Trophoblast cell (in vitro differentiated cells and primary cell): ENCODE measurements at regions not wholly inside any gene's neighbourhood (a gene's known extent, or its start where the extent isn't known, plus 50 kb on each side); places are given as distances from the start of the nearest gene placed in this dataset.

Experiments
- DNase-seq, 2 donors: peaks; one replicate each; pipeline ENCODE4 v3.0.0-alpha.2; 2016
- H2AFZ ChIP-seq: 2 replicates; pipeline ENCODE4 v1.6.1; 2013; ENCODE audit warnings: low read length, moderate library complexity, mild to moderate bottlenecking; ENCODE audit not compliant: insufficient read depth, poor library complexity
- H2AK5ac ChIP-seq: 2 replicates; pipeline ENCODE4 v1.6.1; 2013; ENCODE audit warnings: mild to moderate bottlenecking, low read length
- H2BK120ac ChIP-seq: 2 replicates; pipeline ENCODE4 v1.6.1; 2013; ENCODE audit warnings: low read length, mild to moderate bottlenecking, moderate library complexity; ENCODE audit not compliant: insufficient read depth, poor library complexity
- H2BK12ac ChIP-seq: 2 replicates; pipeline ENCODE4 v1.6.1; 2013; ENCODE audit warnings: mild to moderate bottlenecking, low read length, moderate library complexity
- H2BK5ac ChIP-seq: 2 replicates; pipeline ENCODE4 v1.6.1; 2013; ENCODE audit warnings: low read length, low read depth, moderate library complexity, mild to moderate bottlenecking; ENCODE audit not compliant: poor library complexity
- H3K14ac ChIP-seq: 2 replicates; pipeline ENCODE4 v1.6.1; 2013; ENCODE audit warnings: mild to moderate bottlenecking, low read length
- H3K18ac ChIP-seq: 2 replicates; pipeline ENCODE4 v1.6.1; 2013; ENCODE audit warnings: mild to moderate bottlenecking, low read length
- H3K23ac ChIP-seq: 2 replicates; pipeline ENCODE4 v1.6.1; 2013; ENCODE audit warnings: low read length
- H3K27ac ChIP-seq: 2 replicates; pipeline ENCODE4 v1.5.1; 2013; ENCODE audit warnings: low read depth, mild to moderate bottlenecking, inconsistent platforms, low read length, moderate library complexity
- H3K27me3 ChIP-seq: 2 replicates; pipeline ENCODE4 v1.6.1; 2013; ENCODE audit warnings: inconsistent platforms, mild to moderate bottlenecking, low read length, moderate library complexity; ENCODE audit not compliant: insufficient read depth
- H3K36me3 ChIP-seq, 2 experiments: 1 replicate in 1 of 2; 2 replicates in 1 of 2; pipeline ENCODE4 v1.6.1; 2013; ENCODE audit warnings: low read length in 2 of 2, mild to moderate bottlenecking in 2 of 2, moderate library complexity in 1 of 2; ENCODE audit not compliant: insufficient read depth in 2 of 2, control insufficient read depth in 1 of 2
- H3K4ac ChIP-seq: 2 replicates; pipeline ENCODE4 v1.6.1; 2013; ENCODE audit warnings: low read depth, mild to moderate bottlenecking, low read length, moderate library complexity
- H3K4me1 ChIP-seq, 2 experiments: 1 replicate in 1 of 2; 2 replicates in 1 of 2; pipeline ENCODE4 v1.6.1; 2013; ENCODE audit warnings: low read length in 2 of 2, mild to moderate bottlenecking in 2 of 2, moderate library complexity in 1 of 2; ENCODE audit not compliant: insufficient read depth in 2 of 2, control insufficient read depth in 1 of 2
- H3K4me2 ChIP-seq: 2 replicates; pipeline ENCODE4 v1.6.1; 2013; ENCODE audit warnings: inconsistent platforms, mild to moderate bottlenecking, low read length, moderate library complexity
- H3K4me3 ChIP-seq: 2 replicates; pipeline ENCODE4 v1.5.1; 2013; ENCODE audit warnings: mild to moderate bottlenecking, low read depth, low read length, inconsistent platforms
- H3K79me1 ChIP-seq: one replicate; pipeline ENCODE4 v1.6.1; 2013; ENCODE audit warnings: low read length
- H3K79me2 ChIP-seq: 2 replicates; pipeline ENCODE4 v1.6.1; 2013; ENCODE audit warnings: low read length, mild to moderate bottlenecking; ENCODE audit not compliant: control insufficient read depth, insufficient read depth, poor library complexity
- H3K9ac ChIP-seq: 2 replicates; pipeline ENCODE4 v1.6.1; 2013; ENCODE audit warnings: mild to moderate bottlenecking, low read length
- H3K9me3 ChIP-seq: 2 replicates; pipeline ENCODE4 v1.6.1; 2013; ENCODE audit warnings: low read depth, mild to moderate bottlenecking, control low read depth, inconsistent platforms, low read length; ENCODE audit not compliant: insufficient read depth
- H4K12ac ChIP-seq: 2 replicates; pipeline ENCODE4 v1.6.1; 2013; ENCODE audit warnings: low read depth, mild to moderate bottlenecking, low read length, moderate library complexity
- H4K8ac ChIP-seq: 2 replicates; pipeline ENCODE4 v1.6.1; 2013; ENCODE audit warnings: low read depth, mild to moderate bottlenecking, low read length, moderate library complexity
- H4K91ac ChIP-seq: one replicate; pipeline ENCODE4 v1.6.1; 2013; ENCODE audit warnings: low read depth, mild to moderate bottlenecking, low read length, moderate library complexity
- WGBS: extraction: QIAGEN DNeasy Blood & Tissue Kit; methylation state at CpG from one replicate; pipeline ENCODE4 v1.1.7; 2013; ENCODE audit warnings: missing lambda C conversion rate; ENCODE audit not compliant: insufficient read length, insufficient coverage; ENCODE audit errors: extremely low coverage; 5-methylcytosine and 5-hydroxymethylcytosine counted together

GRCh38 chr6:11918739-11919605, 93.1 kb upstream of the HIVEP1 start:
- no peak overlapping the region for H3K4ac ChIP-seq
- H2BK120ac ChIP-seq = peak overlapping the region; percentile 10
- H4K12ac ChIP-seq = no peak overlapping the region
- no CpG with 5 or more reads among the region's 9 CpGs for WGBS
- no peak overlapping the region for H2BK12ac ChIP-seq
- H3K4me3 ChIP-seq = no peak overlapping the region
- no peak overlapping the region for H3K14ac ChIP-seq
- no peak overlapping the region for H2BK5ac ChIP-seq
- no peak overlapping the region for H3K18ac ChIP-seq
- no peaks in the 10 kb centered on the region for H3K9me3 ChIP-seq
- H4K91ac ChIP-seq = no peak overlapping the region
- H3K9ac ChIP-seq = no peak overlapping the region
- H3K79me2 ChIP-seq = no peaks in the 10 kb centered on the region
- no peak overlapping the region for H3K4me2 ChIP-seq
- H3K27ac ChIP-seq = no peak overlapping the region
- no peak overlapping the region for H2AK5ac ChIP-seq
- H2AFZ ChIP-seq = no peak overlapping the region
- H3K79me1 ChIP-seq = no peaks in the 10 kb centered on the region
- peaks cover 8 to 11% of the 10 kb centered on the region in 2 experiments for H3K4me1 ChIP-seq
- no peaks in the 10 kb centered on the region for H3K27me3 ChIP-seq
- H3K23ac ChIP-seq = no peak overlapping the region
- no peak overlapping the region for H4K8ac ChIP-seq
- no peaks in the 10 kb centered on the region for H3K36me3 ChIP-seq
- no peak for DNase-seq

DNA sequence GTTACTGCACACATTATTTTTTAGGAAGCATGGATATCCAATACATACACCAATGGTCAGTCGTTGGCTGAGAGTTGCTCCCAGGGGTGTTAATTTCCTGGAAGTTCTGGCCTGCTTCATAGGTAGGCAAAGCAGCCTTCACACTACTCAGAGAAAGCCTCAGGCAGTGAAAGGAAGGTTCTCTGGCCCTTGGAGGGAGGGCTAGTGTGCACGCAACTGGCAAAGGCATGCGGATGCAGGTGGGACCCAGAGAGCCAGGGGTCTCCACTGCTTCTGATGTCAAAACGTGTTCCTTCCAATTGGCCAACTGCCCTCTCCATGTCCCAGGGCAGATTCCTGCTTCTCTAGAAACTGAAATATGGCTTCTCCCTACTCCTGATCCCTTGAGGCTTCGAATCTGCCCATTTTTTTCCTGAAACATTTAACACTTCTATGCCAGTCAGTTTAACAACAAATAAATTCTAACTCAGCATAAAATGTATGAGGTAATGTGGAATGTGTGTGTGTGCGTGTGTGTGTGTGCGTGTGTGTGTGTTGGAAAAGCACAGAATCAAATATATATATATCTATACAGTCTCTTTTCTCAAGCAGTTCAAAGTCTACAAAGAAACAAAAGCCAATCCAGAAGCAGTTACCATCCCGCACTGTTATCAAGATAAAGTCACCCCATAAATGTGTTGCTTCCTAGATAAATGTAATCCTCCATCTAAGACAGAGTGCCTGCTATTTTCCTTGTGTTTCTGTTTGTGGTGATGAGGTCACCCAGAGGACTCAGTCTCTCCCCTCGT, 94.0 kb upstream of the HIVEP1 start:
- no peaks in the 10 kb centered on the region for H3K36me3 ChIP-seq
- H4K91ac ChIP-seq = no peak overlapping the region
- H3K79me2 ChIP-seq = no peaks in the 10 kb centered on the region
- H2AFZ ChIP-seq = no peak overlapping the region
- peaks cover 8 to 11% of the 10 kb centered on the region in 2 experiments for H3K4me1 ChIP-seq
- no peak overlapping the region for H3K4me2 ChIP-seq
- no peak overlapping the region for H3K27ac ChIP-seq
- H3K23ac ChIP-seq = no peak overlapping the region
- H2BK120ac ChIP-seq = no peak overlapping the region
- no peak overlapping the region for H2AK5ac ChIP-seq
- H2BK5ac ChIP-seq = no peak overlapping the region
- no peak overlapping the region for H3K9ac ChIP-seq
- no peaks in the 10 kb centered on the region for H3K79me1 ChIP-seq
- no peak overlapping the region for H4K12ac ChIP-seq
- no peak overlapping the region for H2BK12ac ChIP-seq
- H3K27me3 ChIP-seq = no peaks in the 10 kb centered on the region
- no peak overlapping the region for H3K18ac ChIP-seq
- no peak overlapping the region for H3K4ac ChIP-seq
- H3K14ac ChIP-seq = no peak overlapping the region
- no CpG with 5 or more reads among the region's 9 CpGs for WGBS
- H3K4me3 ChIP-seq = no peak overlapping the region
- H3K9me3 ChIP-seq = no peaks in the 10 kb centered on the region
- no peak for DNase-seq
- no peak overlapping the region for H4K8ac ChIP-seq

DNA sequence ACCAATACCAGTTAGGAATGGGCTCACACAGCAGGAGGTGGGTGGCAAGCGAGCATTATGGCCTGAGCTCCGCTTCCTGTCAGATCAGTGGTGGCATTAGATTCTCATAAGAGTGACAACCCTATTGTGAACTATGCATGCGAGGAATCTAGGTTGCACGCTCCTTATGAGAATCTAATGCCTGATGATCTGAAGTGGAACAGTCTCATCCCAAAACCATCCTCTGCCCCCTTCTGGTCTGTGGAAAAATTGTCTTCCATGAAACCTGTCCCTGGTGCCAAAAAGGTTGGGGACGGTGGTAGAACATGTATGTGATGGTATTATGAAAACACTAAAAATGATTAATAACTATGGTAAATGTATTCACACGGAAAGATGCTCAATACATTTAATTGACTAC, 99.7 kb upstream of the HIVEP1 start:
- H3K4me3 ChIP-seq = no peak overlapping the region
- no peak overlapping the region for H4K91ac ChIP-seq
- H3K27me3 ChIP-seq = no peaks in the 10 kb centered on the region
- no peak overlapping the region for H2BK120ac ChIP-seq
- H3K36me3 ChIP-seq = no peaks in the 10 kb centered on the region
- H2AFZ ChIP-seq = no peak overlapping the region
- no peak overlapping the region for H3K23ac ChIP-seq
- no peak overlapping the region for H2BK5ac ChIP-seq
- no peak overlapping the region for H4K12ac ChIP-seq
- H3K18ac ChIP-seq = no peak overlapping the region
- H3K27ac ChIP-seq = no peak overlapping the region
- peak in 1 of 2 donors; percentile 44 for DNase-seq
- no peak overlapping the region for H3K14ac ChIP-seq
- no peak overlapping the region for H3K4ac ChIP-seq
- H3K79me1 ChIP-seq = no peaks in the 10 kb centered on the region
- WGBS = no CpG with 5 or more reads among the region's 6 CpGs
- H3K9ac ChIP-seq = no peak overlapping the region
- no peak overlapping the region for H3K4me2 ChIP-seq
- no peak overlapping the region for H2AK5ac ChIP-seq
- no peaks in the 10 kb centered on the region for H3K9me3 ChIP-seq
- H3K4me1 ChIP-seq = no peaks in the 10 kb centered on the region
- H2BK12ac ChIP-seq = no peak overlapping the region
- no peaks in the 10 kb centered on the region for H3K79me2 ChIP-seq
- no peak overlapping the region for H4K8ac ChIP-seq

- H3K79me2 ChIP-seq = no peaks in the 10 kb centered on the region
- H3K27ac ChIP-seq = no peak overlapping the region
- no peak overlapping the region for H3K4me2 ChIP-seq
- H3K4me1 ChIP-seq = no peaks in the 10 kb centered on the region
- H3K36me3 ChIP-seq = no peaks in the 10 kb centered on the region
- no peak overlapping the region for H3K14ac ChIP-seq
- no peak overlapping the region for H4K12ac ChIP-seq
- no peak overlapping the region for H4K8ac ChIP-seq
- no peak overlapping the region for H2AK5ac ChIP-seq
- no peak overlapping the region for H3K18ac ChIP-seq
- H2BK120ac ChIP-seq = no peak overlapping the region
- peak; percentile 41 to 76 for DNase-seq
- no peak overlapping the region for H3K23ac ChIP-seq
- H3K9me3 ChIP-seq = no peaks in the 10 kb centered on the region
- no peak overlapping the region for H2AFZ ChIP-seq
- no peak overlapping the region for H2BK5ac ChIP-seq
- H3K4me3 ChIP-seq = no peak overlapping the region
- no peak overlapping the region for H3K4ac ChIP-seq
- H3K9ac ChIP-seq = no peak overlapping the region
- no peaks in the 10 kb centered on the region for H3K27me3 ChIP-seq
- WGBS = no CpG with 5 or more reads among the region's 1 CpG
- H4K91ac ChIP-seq = no peak overlapping the region
- H2BK12ac ChIP-seq = no peak overlapping the region
- H3K79me1 ChIP-seq = no peaks in the 10 kb centered on the region
Observed at GRCh38 chr6:11911538-11911937, 100.6 kb upstream of the HIVEP1 start.
